ENCODE measurements at regions not wholly inside any gene's neighbourhood (a gene's known extent, or its start where the extent isn't known, plus 50 kb on each side); places are given as distances from the start of the nearest gene placed in this dataset.
"Not testable (repeated sequence)": the region's sequence is repeated elsewhere in the genome, so short reads cannot be mapped to it uniquely, and the experiment has no call there.

GRCh38 chr5:99410386-99410785 lies 481.6 kb upstream of the CHD1 start:
- TF ChIP-seq YY1 (IDR thresholded peaks at IDR 0.05; ENCODE audit: low read depth); REST (IDR thresholded peaks at IDR 0.05; ENCODE audit: low read depth, low read length); FOSL2 (IDR thresholded peaks at IDR 0.05; ENCODE audit: borderline replicate concordance, low read depth); POLR2AphosphoS5 (IDR thresholded peaks at IDR 0.05; ENCODE audit: low read depth, low read length); RFX5 (IDR thresholded peaks at IDR 0.05; ENCODE audit: low read length); NRF1 (IDR thresholded peaks at IDR 0.05; ENCODE audit: low read depth, low read length): not testable (repeated sequence)

Data from SK-N-SH (cell line).